ENCODE measurements at regions not wholly inside any gene's neighbourhood (a gene's known extent, or its start where the extent isn't known, plus 50 kb on each side); places are given as distances from the start of the nearest gene placed in this dataset.
"Not testable (repeated sequence)": the region's sequence is repeated elsewhere in the genome, so short reads cannot be mapped to it uniquely, and the experiment has no call there.

GRCh38 chr11:34719303-34719848, 98.5 kb downstream of the EHF start:
- no peak for DNase-seq
- Histone ChIP-seq H3K27ac (no peak overlapping the region), H3K4me1 (no peaks in the 10 kb centered on the region), H3K27me3 (ENCODE audit: low read depth) (no peaks in the 10 kb centered on the region), H3K4me3 (no peak overlapping the region), H3K9me3 (no peaks in the 10 kb centered on the region), H3K36me3 (no peaks in the 10 kb centered on the region)
- no peak for ATAC-seq
- TF ChIP-seq CTCF (IDR thresholded peaks at IDR 0.05): no peak
- intact Hi-C loops (cut with DNase I): no loop called here

DNA sequence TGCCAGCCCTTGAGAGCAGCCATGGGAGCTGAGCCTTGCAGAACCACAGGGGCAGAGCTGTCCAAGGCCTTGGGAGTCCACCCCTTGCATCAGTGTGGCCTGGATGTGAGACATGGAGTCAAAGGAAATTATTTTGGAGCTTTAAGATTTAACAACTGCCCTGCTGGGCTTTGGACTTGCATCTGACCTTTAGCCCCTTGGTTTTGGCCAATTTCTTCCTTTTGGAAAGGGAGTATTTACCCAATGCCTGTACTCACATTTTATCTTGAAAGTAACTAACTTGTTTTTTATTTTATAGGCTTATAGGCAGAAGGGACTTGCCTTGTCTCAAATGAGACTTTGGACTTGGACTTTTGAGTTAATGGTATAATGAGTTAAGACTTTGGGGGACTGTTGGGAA, 92.7 kb downstream of the EHF start:
- H3K36me3 ChIP-seq; H3K4me1 ChIP-seq; H3K27me3 ChIP-seq (ENCODE audit: low read depth); H3K4me3 ChIP-seq; H3K27ac ChIP-seq; DNase-seq; ATAC-seq; intact Hi-C loops (cut with DNase I): not testable (repeated sequence)
- peaks cover 10% of the 10 kb centered on the region for H3K9me3 ChIP-seq

Data from lower lobe of right lung (tissue), 2 donors.